ENCODE measurements at regions not wholly inside any gene's neighbourhood (a gene's known extent, or its start where the extent isn't known, plus 50 kb on each side); places are given as distances from the start of the nearest gene placed in this dataset.
A peak's percentile ranks its signal among the peaks of the same experiment; 100 is the strongest.

GRCh38 chr15:35721751-35722150 is 175.8 kb upstream of the DPH6 start:
- FAIRE-seq (no peak), DNase-seq (ENCODE audit: insufficient read length, low spot score) (no peak)

- FAIRE-seq (no peak), DNase-seq (ENCODE audit: insufficient read length, low spot score) (no peak)
Observed at GRCh38 chr15:35722501-35722900, 176.5 kb upstream of the DPH6 start.

GRCh38 chr15:35723120-35723847 is 177.3 kb upstream of the DPH6 start:
- no peak for FAIRE-seq
- DNase-seq (ENCODE audit: insufficient read length, low spot score): no peak

- FAIRE-seq (no peak), DNase-seq (ENCODE audit: insufficient read length, low spot score) (no peak)
Observed at GRCh38 chr15:35723852-35724251, 177.9 kb upstream of the DPH6 start.

- FAIRE-seq (no peak), DNase-seq (ENCODE audit: insufficient read length, low spot score) (no peak)
Observed at GRCh38 chr15:35724626-35725025, 178.7 kb upstream of the DPH6 start.

- FAIRE-seq (no peak), DNase-seq (ENCODE audit: insufficient read length, low spot score) (no peak)
Observed at GRCh38 chr15:35725353-35725752, 179.4 kb upstream of the DPH6 start.

- FAIRE-seq: no peak
Observed at GRCh38 chr15:35727627-35728026, 181.7 kb upstream of the DPH6 start.

GRCh38 chr15:35728219-35728940 is 182.4 kb upstream of the DPH6 start:
- DNase-seq (ENCODE audit: insufficient read length, low spot score) (no peak), FAIRE-seq (no peak)

More at GRCh38 chr15:35727627-35728026, 181.7 kb upstream of the DPH6 start:
- DNase-seq (ENCODE audit: insufficient read length, low spot score): no peak

- DNase-seq (ENCODE audit: insufficient read length, low spot score) (no peak), FAIRE-seq (no peak)
Observed at GRCh38 chr15:35736150-35736549, 190.2 kb upstream of the DPH6 start.

- FAIRE-seq (no peak), DNase-seq (ENCODE audit: insufficient read length, low spot score) (no peak)
Observed at GRCh38 chr15:35737441-35737840, 191.5 kb upstream of the DPH6 start.

GRCh38 chr15:35738370-35738769 is 192.4 kb upstream of the DPH6 start:
- DNase-seq (ENCODE audit: insufficient read length, low spot score) (no peak), FAIRE-seq (no peak)

GRCh38 chr15:35740761-35741160 is 194.8 kb upstream of the DPH6 start:
- FAIRE-seq (no peak), DNase-seq (ENCODE audit: insufficient read length, low spot score) (no peak)

GRCh38 chr15:35741395-35741794 is 195.4 kb upstream of the DPH6 start:
- DNase-seq (ENCODE audit: insufficient read length, low spot score) (no peak), FAIRE-seq (no peak)

GRCh38 chr15:35741881-35742280 is 195.9 kb upstream of the DPH6 start:
- DNase-seq (ENCODE audit: insufficient read length, low spot score) (no peak), FAIRE-seq (no peak)

- DNase-seq (ENCODE audit: insufficient read length, low spot score): no peak
- FAIRE-seq: no peak
Observed at GRCh38 chr15:35743321-35743720, 197.4 kb upstream of the DPH6 start.

- FAIRE-seq: no peak
- DNase-seq (ENCODE audit: insufficient read length, low spot score): no peak
Observed at GRCh38 chr15:35746121-35746520, 200.2 kb upstream of the DPH6 start.

GRCh38 chr15:35748105-35748504 is 202.1 kb upstream of the DPH6 start:
- DNase-seq (ENCODE audit: insufficient read length, low spot score) (no peak), FAIRE-seq (no peak)

- FAIRE-seq: no peak
Observed at GRCh38 chr15:35750051-35750450, 204.1 kb upstream of the DPH6 start.

GRCh38 chr15:35751413-35752133 is 205.6 kb upstream of the DPH6 start:
- DNase-seq (ENCODE audit: insufficient read length, low spot score) (peak; percentile 22), FAIRE-seq (peak; percentile 75)

More at GRCh38 chr15:35750051-35750450, 204.1 kb upstream of the DPH6 start:
- DNase-seq (ENCODE audit: insufficient read length, low spot score): no peak

- DNase-seq (ENCODE audit: insufficient read length, low spot score): no peak
- FAIRE-seq: no peak
Observed at GRCh38 chr15:35752134-35752466, 206.1 kb upstream of the DPH6 start.

GRCh38 chr15:35753486-35753885 is 207.5 kb upstream of the DPH6 start:
- FAIRE-seq: no peak
- DNase-seq (ENCODE audit: insufficient read length, low spot score): no peak

All from GM19239 (cell line).